ENCODE measurements at regions not wholly inside any gene's neighbourhood (a gene's known extent, or its start where the extent isn't known, plus 50 kb on each side); places are given as distances from the start of the nearest gene placed in this dataset.
"Not testable (repeated sequence)": the region's sequence is repeated elsewhere in the genome, so short reads cannot be mapped to it uniquely, and the experiment has no call there.

GRCh38 chr9:129527955-129528354 is 92.9 kb downstream of the C9orf50 start:
- TF ChIP-seq CTCF (conservative IDR thresholded peaks at IDR 0.05; ENCODE audit: low read depth, low read length); RAD21 (IDR thresholded peaks at IDR 0.05; ENCODE audit: low read length); POLR2A (IDR thresholded peaks at IDR 0.05; ENCODE audit: low read depth, low read length); MXI1 (IDR thresholded peaks at IDR 0.05; ENCODE audit: borderline replicate concordance, low read depth, low read length); RCOR1 (IDR thresholded peaks at IDR 0.05; ENCODE audit: insufficient replicate concordance, low read length); BHLHE40 (IDR thresholded peaks at IDR 0.05; ENCODE audit: low read depth, low read length); MAZ (IDR thresholded peaks at IDR 0.05; ENCODE audit: borderline replicate concordance, low read depth, low read length); CEBPB (IDR thresholded peaks at IDR 0.05; ENCODE audit: low read depth, low read length); SMC3 (IDR thresholded peaks at IDR 0.05; ENCODE audit: low read depth, low read length); FOS (IDR thresholded peaks at IDR 0.05; ENCODE audit: low read depth, low read length): not testable (repeated sequence)
- TF ChIP-seq, protein P1, sequence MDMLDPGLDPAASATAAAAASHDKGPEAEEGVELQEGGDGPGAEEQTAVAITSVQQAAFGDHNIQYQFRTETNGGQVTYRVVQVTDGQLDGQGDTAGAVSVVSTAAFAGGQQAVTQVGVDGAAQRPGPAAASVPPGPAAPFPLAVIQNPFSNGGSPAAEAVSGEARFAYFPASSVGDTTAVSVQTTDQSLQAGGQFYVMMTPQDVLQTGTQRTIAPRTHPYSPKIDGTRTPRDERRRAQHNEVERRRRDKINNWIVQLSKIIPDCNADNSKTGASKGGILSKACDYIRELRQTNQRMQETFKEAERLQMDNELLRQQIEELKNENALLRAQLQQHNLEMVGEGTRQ (IDR thresholded peaks at IDR 0.05; ENCODE audit: low read depth, low read length): not testable (repeated sequence)
